ENCODE measurements at regions not wholly inside any gene's neighbourhood (a gene's known extent, or its start where the extent isn't known, plus 50 kb on each side); places are given as distances from the start of the nearest gene placed in this dataset.

GRCh38 chr6:44500074-44500473, 112.6 kb downstream of the CDC5L start:
- no peak for DNase-seq

- no peak for DNase-seq
These were observed 116.0 kb downstream of the CDC5L start for GRCh38 chr6:44503471-44503870.

GRCh38 chr6:44504301-44504791, 116.8 kb downstream of the CDC5L start:
- no peak for DNase-seq

GRCh38 chr6:44505751-44506150, 118.2 kb downstream of the CDC5L start:
- DNase-seq: no peak

- no peak for DNase-seq
These were observed 119.5 kb downstream of the CDC5L start for GRCh38 chr6:44507014-44507413.

- DNase-seq: no peak
These were observed 121.1 kb downstream of the CDC5L start for GRCh38 chr6:44508646-44509045.

- DNase-seq: no peak
These were observed 123.6 kb downstream of the CDC5L start for GRCh38 chr6:44511126-44511525.

- DNase-seq: no peak
These were observed 125.6 kb downstream of the CDC5L start for GRCh38 chr6:44512868-44513741.

- DNase-seq: no peak
These were observed 126.6 kb downstream of the CDC5L start for GRCh38 chr6:44514085-44514484.

- no peak for DNase-seq
These were observed 127.2 kb downstream of the CDC5L start for GRCh38 chr6:44514576-44515193.

- DNase-seq: no peak
These were observed 135.4 kb downstream of the CDC5L start for GRCh38 chr6:44522871-44523270.

- no peak for DNase-seq
These were observed 137.1 kb downstream of the CDC5L start for GRCh38 chr6:44524476-44525227.

- no peak for DNase-seq
These were observed 138.3 kb downstream of the CDC5L start for GRCh38 chr6:44525761-44526351.

GRCh38 chr6:44527181-44527580, 139.7 kb downstream of the CDC5L start:
- DNase-seq: no peak

GRCh38 chr6:44527583-44528369, 140.3 kb downstream of the CDC5L start:
- DNase-seq: no peak

- no peak for DNase-seq
These were observed 140.8 kb downstream of the CDC5L start for GRCh38 chr6:44528370-44528644.

GRCh38 chr6:44528716-44529115, 141.2 kb downstream of the CDC5L start:
- no peak for DNase-seq

GRCh38 chr6:44529146-44529905, 141.8 kb downstream of the CDC5L start:
- no peak for DNase-seq

- no peak for DNase-seq
These were observed 142.9 kb downstream of the CDC5L start for GRCh38 chr6:44530209-44530909.

GRCh38 chr6:44530910-44531234, 143.4 kb downstream of the CDC5L start:
- DNase-seq: no peak

- no peak for DNase-seq
These were observed 144.0 kb downstream of the CDC5L start for GRCh38 chr6:44531442-44532015.
